CD4-positive, alpha-beta memory T cell (primary cell): ENCODE measurements at regions not wholly inside any gene's neighbourhood (a gene's known extent, or its start where the extent isn't known, plus 50 kb on each side); places are given as distances from the start of the nearest gene placed in this dataset.

Source experiments
- CTCF ChIA-PET: fragments of 350-600 bp; sonication (Branson Sonifier 250); formaldehyde crosslinking; loops from one replicate; lab custom pipeline; 2021; ENCODE audit warnings: inconsistent platforms; ENCODE audit not compliant: partially characterized antibody; lab: Charles Lee
- POLR2A ChIA-PET: fragments of 350-600 bp; sonication (Branson Sonifier 250); formaldehyde crosslinking; loops from one replicate; lab custom pipeline; 2021; ENCODE audit not compliant: partially characterized antibody; lab: Charles Lee
- DNase-seq, 5 donors: peaks; one replicate each; pipeline versions ENCODE4 v3.0.0 to v3.0.0-alpha.2; 2020 to 2022; ENCODE audit warnings: mixed read lengths in 1 of 5
- H3K27ac ChIP-seq: one replicate; pipeline ENCODE4 v1.7.0; 2013; ENCODE audit warnings: low read depth, low read length
- H3K27me3 ChIP-seq: 2 replicates; pipeline ENCODE4 v1.7.0; 2013; ENCODE audit warnings: mild to moderate bottlenecking, low read length, moderate library complexity; ENCODE audit not compliant: insufficient read depth
- H3K36me3 ChIP-seq: 2 replicates; pipeline ENCODE4 v1.7.0; 2013; ENCODE audit warnings: mild to moderate bottlenecking, low read length, moderate library complexity; ENCODE audit not compliant: insufficient read depth
- H3K4me1 ChIP-seq: 2 replicates; pipeline ENCODE4 v1.7.0; 2013; ENCODE audit warnings: mild to moderate bottlenecking, low read length, moderate library complexity; ENCODE audit not compliant: insufficient read depth
- H3K4me3 ChIP-seq, 2 donors: one replicate each; pipeline ENCODE4 v1.7.0; 2013; ENCODE audit warnings: low read length in 2 of 2, mild to moderate bottlenecking in 1 of 2
- H3K9me3 ChIP-seq, 2 donors: one replicate each; pipeline ENCODE4 v1.7.0; 2013; ENCODE audit warnings: low read length in 2 of 2, control low read depth in 1 of 2; ENCODE audit not compliant: control insufficient read depth in 1 of 2
- H3K27ac Mint-ChIP-seq, 7 donors: one replicate each; pipeline ENCODE4 v1.8.0; 2020 to 2021; ENCODE audit warnings: mixed read lengths in 7 of 7, mild to moderate bottlenecking in 6 of 7, inconsistent platforms in 3 of 7, moderate library complexity in 3 of 7
- H3K27me3 Mint-ChIP-seq, 2 donors: one replicate each; pipeline ENCODE4 v1.8.0; 2020 to 2021; ENCODE audit warnings: mixed read lengths in 2 of 2
- H3K36me3 Mint-ChIP-seq, 2 donors: one replicate each; pipeline ENCODE4 v1.8.0; 2020 to 2021; ENCODE audit warnings: mixed read lengths in 2 of 2, inconsistent platforms in 1 of 2, mild to moderate bottlenecking in 1 of 2
- H3K4me1 Mint-ChIP-seq, 4 donors: one replicate each; pipeline ENCODE4 v1.8.0; 2020 to 2021; ENCODE audit warnings: mixed read lengths in 4 of 4, mild to moderate bottlenecking in 1 of 4
- H3K4me3 Mint-ChIP-seq, 8 donors: one replicate each; pipeline ENCODE4 v1.8.0; 2020 to 2021; ENCODE audit warnings: mixed read lengths in 8 of 8, mild to moderate bottlenecking in 7 of 8, moderate library complexity in 6 of 8, inconsistent platforms in 3 of 8
- H3K9me3 Mint-ChIP-seq, 8 donors: one replicate each; pipeline ENCODE4 v1.8.0; 2020 to 2021; ENCODE audit warnings: mixed read lengths in 8 of 8, mild to moderate bottlenecking in 5 of 8, inconsistent platforms in 3 of 8, moderate library complexity in 1 of 8
- intact Hi-C: fragments of 100-400 bp; cut with micrococcal nuclease; formaldehyde crosslinking; loops from one replicate; pipeline ENCODE4 v1.15.1; 2023

DNA sequence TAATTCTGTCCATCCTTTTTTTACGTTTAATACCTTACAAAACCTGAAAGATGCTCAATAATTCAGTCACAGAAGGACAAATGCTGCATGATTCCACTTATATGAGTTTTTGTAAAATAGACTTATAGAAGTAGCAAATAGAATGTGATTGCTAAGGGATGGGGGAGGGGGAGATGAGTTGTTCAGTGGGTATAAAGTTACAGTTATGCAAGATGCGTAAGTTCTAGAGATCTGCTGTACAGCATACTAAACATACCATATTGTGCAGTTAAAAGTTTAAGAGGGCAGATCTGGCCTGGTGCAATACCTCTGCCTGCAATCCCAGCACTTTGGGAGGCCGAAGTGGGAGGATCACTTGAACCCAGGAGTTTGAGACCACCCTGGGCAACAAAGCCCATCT is 78.8 kb downstream of the TET3 start:
- Histone ChIP-seq H3K36me3 (no peaks in the 10 kb centered on the region), H3K4me1 (no peaks in the 10 kb centered on the region), H3K27ac (no peak overlapping the region), H3K27me3 (no peaks in the 10 kb centered on the region), H3K4me3 (no peak overlapping the region), H3K9me3 (no peaks in the 10 kb centered on the region)
- Mint-ChIP-seq H3K4me1 (peaks cover 5 to 20% (median 13%) of the 10 kb centered on the region in 4 donors), H3K9me3 (no peaks in the 10 kb centered on the region), H3K4me3 (no peak overlapping the region), H3K27ac (no peak overlapping the region), H3K36me3 (peaks cover 7 to 8% of the 10 kb centered on the region in 2 donors), H3K27me3 (no peaks in the 10 kb centered on the region)
- DNase-seq, result no peak
- POLR2A ChIA-PET, result interaction anchor here (1.4 kb wide), 1 partner anchor 78 kb away, joined by 5 read pairs; no protein-coding TSS in a partner anchor
- intact Hi-C loops, result no loop called here
- CTCF ChIA-PET, result interaction anchor here (0.9 to 1.9 kb wide), 2 partner anchors 10 to 84 kb away, joined by 3 to 4 read pairs; no protein-coding TSS in a partner anchor

GRCh38 chr2:74065456-74065855 is 80.7 kb downstream of the TET3 start:
- no peaks in the 10 kb centered on the region for H3K4me1 ChIP-seq
- intact Hi-C loops, result no loop called here
- no peaks in the 10 kb centered on the region for H3K9me3 Mint-ChIP-seq
- no peak overlapping the region for H3K4me3 Mint-ChIP-seq
- ChIA-PET CTCF (interaction anchor here (0.7 to 1.9 kb wide), 2 partner anchors 9 to 12 kb away, joined by 4 read pairs; no protein-coding TSS in a partner anchor), POLR2A (no interaction called here)
- no peaks in the 10 kb centered on the region for H3K27me3 Mint-ChIP-seq
- no peaks in the 10 kb centered on the region for H3K36me3 ChIP-seq
- no peaks in the 10 kb centered on the region for H3K9me3 ChIP-seq
- H3K36me3 Mint-ChIP-seq, result peaks cover 3 to 17% of the 10 kb centered on the region in 2 donors
- H3K27ac Mint-ChIP-seq, result peak overlapping the region in 1 of 7 donors; percentile 51
- no peak for DNase-seq
- H3K4me3 ChIP-seq, result no peak overlapping the region
- H3K27me3 ChIP-seq, result no peaks in the 10 kb centered on the region
- H3K27ac ChIP-seq, result no peak overlapping the region
- H3K4me1 Mint-ChIP-seq, result peaks cover 4 to 20% (median 13%) of the 10 kb centered on the region in 4 donors

- no peaks in the 10 kb centered on the region for H3K9me3 ChIP-seq
- ChIA-PET POLR2A (no interaction called here), CTCF (interaction anchor here (0.9 kb wide), 1 partner anchor 54 kb away, joined by 3 read pairs; no protein-coding TSS in a partner anchor)
These were observed 81.1 kb downstream of the BOLA3 start for GRCh38 chr2:74066491-74067203.

GRCh38 chr2:74067221-74067747 is 80.4 kb downstream of the BOLA3 start:
- no peaks in the 10 kb centered on the region for H3K9me3 Mint-ChIP-seq
- no peak overlapping the region for H3K4me3 Mint-ChIP-seq
- no peaks in the 10 kb centered on the region for H3K27me3 Mint-ChIP-seq

More at GRCh38 chr2:74066491-74067203, 81.1 kb downstream of the BOLA3 start:
- no peaks in the 10 kb centered on the region for H3K27me3 ChIP-seq
- no peak overlapping the region for H3K4me3 ChIP-seq
- no peak overlapping the region for H3K27ac ChIP-seq
- intact Hi-C loops, result no loop called here
- no peaks in the 10 kb centered on the region for H3K27me3 Mint-ChIP-seq
- no peak overlapping the region for H3K4me3 Mint-ChIP-seq
- H3K36me3 Mint-ChIP-seq, result peaks cover 3 to 17% of the 10 kb centered on the region in 2 donors
- no peaks in the 10 kb centered on the region for H3K36me3 ChIP-seq
- H3K27ac Mint-ChIP-seq, result peak overlapping the region in 2 of 7 donors; percentile 6 to 39
- no peaks in the 10 kb centered on the region for H3K9me3 Mint-ChIP-seq
- DNase-seq, result no peak
- no peaks in the 10 kb centered on the region for H3K4me1 ChIP-seq
- H3K4me1 Mint-ChIP-seq, result peaks cover 4 to 20% (median 13%) of the 10 kb centered on the region in 4 donors

DNA sequence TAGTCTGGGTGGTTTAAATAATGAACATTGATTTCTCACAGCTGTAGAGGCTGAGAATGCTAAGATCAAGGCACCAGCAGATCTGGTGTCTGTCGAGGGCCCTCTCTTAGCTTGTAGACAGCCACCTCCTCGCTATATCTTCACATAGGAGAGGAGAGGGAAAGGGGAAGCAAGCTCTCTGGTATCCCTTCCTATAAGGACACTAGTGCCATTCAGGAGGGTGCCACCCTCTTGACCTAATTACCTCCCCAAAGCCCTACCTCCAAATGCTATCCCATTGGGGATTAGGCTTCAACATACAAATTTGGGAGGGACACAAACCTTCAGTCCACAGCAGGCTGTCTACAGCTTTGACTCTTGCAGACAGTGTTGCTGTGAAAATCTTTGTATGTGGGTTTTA is 76.7 kb downstream of the BOLA3 start:
- DNase-seq, result no peak
- CTCF ChIA-PET, result interaction anchor here (0.6 kb wide), 1 partner anchor 10 kb away, joined by 3 read pairs; no protein-coding TSS in a partner anchor
- Histone ChIP-seq H3K9me3 (no peaks in the 10 kb centered on the region), H3K27me3 (no peaks in the 10 kb centered on the region), H3K27ac (no peak overlapping the region), H3K4me1 (no peaks in the 10 kb centered on the region), H3K4me3 (no peak overlapping the region), H3K36me3 (peaks cover 11% of the 10 kb centered on the region)
- H3K36me3 Mint-ChIP-seq, result peaks cover 28 to 38% of the 10 kb centered on the region in 2 donors
- H3K27ac Mint-ChIP-seq, result no peak overlapping the region
- no peak overlapping the region for H3K4me3 Mint-ChIP-seq
- intact Hi-C loops, result no loop called here
- no peaks in the 10 kb centered on the region for H3K27me3 Mint-ChIP-seq
- H3K4me1 Mint-ChIP-seq, result peaks cover 5 to 16% (median 11%) of the 10 kb centered on the region in 4 donors
- no peaks in the 10 kb centered on the region for H3K9me3 Mint-ChIP-seq
- POLR2A ChIA-PET, result no interaction called here

More at GRCh38 chr2:74067221-74067747, 80.4 kb downstream of the BOLA3 start:
- Histone ChIP-seq H3K4me3 (no peak overlapping the region), H3K9me3 (no peaks in the 10 kb centered on the region), H3K27me3 (no peaks in the 10 kb centered on the region), H3K27ac (no peak overlapping the region), H3K36me3 (no peaks in the 10 kb centered on the region), H3K4me1 (no peaks in the 10 kb centered on the region)
- ChIA-PET CTCF (no interaction called here), POLR2A (no interaction called here)
- Mint-ChIP-seq H3K4me1 (peaks cover 6 to 24% (median 14%) of the 10 kb centered on the region in 4 donors), H3K27ac (peak overlapping the region in 1 of 7 donors; percentile 39), H3K36me3 (peaks cover 5 to 16% of the 10 kb centered on the region in 2 donors)
- intact Hi-C loops, result no loop called here
- no peak for DNase-seq

GRCh38 chr2:74071426-74071825 is 76.3 kb downstream of the BOLA3 start:
- POLR2A ChIA-PET, result no interaction called here

GRCh38 chr2:74072565-74072964 is 75.1 kb downstream of the BOLA3 start:
- DNase-seq, result no peak
- CTCF ChIA-PET, result no interaction called here
- H3K36me3 ChIP-seq, result peaks cover 17% of the 10 kb centered on the region

More at GRCh38 chr2:74071426-74071825, 76.3 kb downstream of the BOLA3 start:
- no peaks in the 10 kb centered on the region for H3K9me3 ChIP-seq
- Mint-ChIP-seq H3K4me3 (no peak overlapping the region), H3K27me3 (no peaks in the 10 kb centered on the region), H3K4me1 (peaks cover 5 to 16% (median 11%) of the 10 kb centered on the region in 4 donors), H3K27ac (no peak overlapping the region), H3K36me3 (peaks cover 31 to 41% of the 10 kb centered on the region in 2 donors), H3K9me3 (no peaks in the 10 kb centered on the region)
- intact Hi-C loops, result no loop called here
- DNase-seq, result no peak
- H3K27ac ChIP-seq, result no peak overlapping the region
- H3K4me1 ChIP-seq, result no peaks in the 10 kb centered on the region
- no peak overlapping the region for H3K4me3 ChIP-seq
- CTCF ChIA-PET, result interaction anchor here (0.6 kb wide), 1 partner anchor 9 kb away, joined by 3 read pairs; no protein-coding TSS in a partner anchor
- H3K36me3 ChIP-seq, result peaks cover 11% of the 10 kb centered on the region
- H3K27me3 ChIP-seq, result no peaks in the 10 kb centered on the region

More at GRCh38 chr2:74072565-74072964, 75.1 kb downstream of the BOLA3 start:
- intact Hi-C loops, result no loop called here
- H3K4me1 ChIP-seq, result no peaks in the 10 kb centered on the region
- peaks cover 40 to 43% of the 10 kb centered on the region in 2 donors for H3K36me3 Mint-ChIP-seq
- POLR2A ChIA-PET, result no interaction called here
- no peaks in the 10 kb centered on the region for H3K27me3 ChIP-seq
- no peaks in the 10 kb centered on the region for H3K9me3 ChIP-seq
- peaks cover 5 to 10% (median 7%) of the 10 kb centered on the region in 4 donors for H3K4me1 Mint-ChIP-seq
- H3K27ac ChIP-seq, result no peak overlapping the region
- no peak overlapping the region for H3K4me3 Mint-ChIP-seq
- H3K27me3 Mint-ChIP-seq, result no peaks in the 10 kb centered on the region
- no peaks in the 10 kb centered on the region for H3K9me3 Mint-ChIP-seq
- H3K27ac Mint-ChIP-seq, result peak overlapping the region in 1 of 7 donors; percentile 54
- no peak overlapping the region for H3K4me3 ChIP-seq
